Uterus (tissue), 2 donors: ENCODE measurements at regions not wholly inside any gene's neighbourhood (a gene's known extent, or its start where the extent isn't known, plus 50 kb on each side); places are given as distances from the start of the nearest gene placed in this dataset.

ENCODE experiments used
- CTCF ChIP-seq, 4 experiments: fragments of 200-600 bp in 2 of 4; fragments of 450-650 bp in 2 of 4; sonication (generic) in 2 of 4; IDR thresholded peaks; one replicate each; pipeline ENCODE4 v1.5.1; 2016 to 2019; ENCODE audit warnings: antibody characterized with exemption in 4 of 4, mild to moderate bottlenecking in 2 of 4, moderate library complexity in 1 of 4
- POLR2A ChIP-seq, 2 donors: fragments of 450-650 bp; IDR thresholded peaks; one replicate each; pipeline ENCODE4 v1.6.1; 2016; ENCODE audit warnings: antibody characterized with exemption in 2 of 2, mild to moderate bottlenecking in 1 of 2, moderate library complexity in 1 of 2

- TF ChIP-seq POLR2A (IDR thresholded peaks at IDR 0.05) (no peak), CTCF (IDR thresholded peaks at IDR 0.05) (no peak)
These were observed 99.1 kb downstream of the EN1 start for GRCh38 chr2:118748245-118748885.
